WERI-Rb-1 (cell line): ENCODE measurements at regions not wholly inside any gene's neighbourhood (a gene's known extent, or its start where the extent isn't known, plus 50 kb on each side); places are given as distances from the start of the nearest gene placed in this dataset.
"Not testable (repeated sequence)": the region's sequence is repeated elsewhere in the genome, so short reads cannot be mapped to it uniquely, and the experiment has no call there.

Experiments used
- DNase-seq: peaks from one replicate; pipeline ENCODE4 v3.0.0-alpha.2; 2020
- H3K27ac ChIP-seq: fragments of 250-450 bp; sonication (Bioruptor Pico); 2 replicates; pipeline ENCODE4 v1.5.1; 2020; ENCODE audit warnings: mild to moderate bottlenecking, moderate library complexity
- H3K27me3 ChIP-seq: fragments of 250-450 bp; sonication (Bioruptor Pico); 2 replicates; pipeline ENCODE4 v1.5.1; 2021; ENCODE audit warnings: mild to moderate bottlenecking, low read depth, moderate library complexity; ENCODE audit not compliant: insufficient read depth, severe bottlenecking
- H3K36me3 ChIP-seq: fragments of 250-450 bp; sonication (Bioruptor Pico); 2 replicates; pipeline ENCODE4 v1.5.1; 2020; ENCODE audit warnings: mild to moderate bottlenecking, moderate library complexity
- H3K4me3 ChIP-seq: 2 replicates; pipeline ENCODE4 v1.5.1; 2011; ENCODE audit warnings: low read depth, mild to moderate bottlenecking, control low read depth, low read length
- H3K9me3 ChIP-seq: fragments of 250-450 bp; sonication (Bioruptor Pico); 2 replicates; pipeline ENCODE4 v1.5.1; 2021; ENCODE audit warnings: mild to moderate bottlenecking, moderate library complexity; ENCODE audit not compliant: severe bottlenecking
- CTCF ChIP-seq: IDR thresholded peaks from 2 replicates; pipeline ENCODE4 v1.5.1; 2011; ENCODE audit warnings: low read depth, mild to moderate bottlenecking, control low read depth, inconsistent platforms, low read length

- Histone ChIP-seq H3K27me3 (no peaks in the 10 kb centered on the region), H3K4me3 (no peak overlapping the region), H3K9me3 (peaks cover 2% of the 10 kb centered on the region), H3K36me3 (no peaks in the 10 kb centered on the region), H3K27ac (no peak overlapping the region)
- no peak for TF ChIP-seq CTCF
- no peak for DNase-seq
Observed at GRCh38 chr6:80592436-80592835, 486.0 kb downstream of the BCKDHB start.

- Histone ChIP-seq H3K27me3 (no peaks in the 10 kb centered on the region), H3K36me3 (no peaks in the 10 kb centered on the region), H3K27ac (no peak overlapping the region), H3K9me3 (peaks cover 12% of the 10 kb centered on the region), H3K4me3 (no peak overlapping the region)
- no peak for DNase-seq
- TF ChIP-seq CTCF: no peak
Observed at GRCh38 chr6:80586242-80586641, 479.8 kb downstream of the BCKDHB start.

GRCh38 chr6:80579391-80580023 is 473.0 kb downstream of the BCKDHB start:
- Histone ChIP-seq H3K27ac (no peak overlapping the region), H3K27me3 (no peaks in the 10 kb centered on the region), H3K9me3 (no peaks in the 10 kb centered on the region), H3K36me3 (no peaks in the 10 kb centered on the region), H3K4me3 (no peak overlapping the region)
- no peak for DNase-seq
- TF ChIP-seq CTCF: no peak

- not testable (repeated sequence) for DNase-seq, H3K27ac ChIP-seq, H3K27me3 ChIP-seq, H3K36me3 ChIP-seq, H3K4me3 ChIP-seq, H3K9me3 ChIP-seq
Observed at GRCh38 chr6:80573320-80573719, 466.8 kb downstream of the BCKDHB start.

- no peak for TF ChIP-seq CTCF
- no peaks in the 10 kb centered on the region for H3K27me3 ChIP-seq
- no peak overlapping the region for H3K27ac ChIP-seq
- no peak overlapping the region for H3K4me3 ChIP-seq
- no peak for DNase-seq
- H3K36me3 ChIP-seq: no peaks in the 10 kb centered on the region
- no peaks in the 10 kb centered on the region for H3K9me3 ChIP-seq
Observed at GRCh38 chr6:80566361-80566760, 459.9 kb downstream of the BCKDHB start.

GRCh38 chr6:80553071-80553740 is 446.7 kb downstream of the BCKDHB start:
- peak overlapping the region; percentile 95 for H3K27ac ChIP-seq
- peaks cover 3% of the 10 kb centered on the region for H3K9me3 ChIP-seq
- no peak overlapping the region for H3K4me3 ChIP-seq
- DNase-seq: peak; percentile 73
- no peaks in the 10 kb centered on the region for H3K27me3 ChIP-seq
- H3K36me3 ChIP-seq: no peaks in the 10 kb centered on the region
- no peak for TF ChIP-seq CTCF
